HG03342 (cell line): ENCODE measurements at regions not wholly inside any gene's neighbourhood (a gene's known extent, or its start where the extent isn't known, plus 50 kb on each side); places are given as distances from the start of the nearest gene placed in this dataset.

Experiments used
- ATAC-seq: cut with Tn5 transposase; IDR thresholded peaks from one replicate; pipeline ENCODE4 v1.9.1; 2021; ENCODE audit warnings: mild to moderate bottlenecking, moderate library complexity; ENCODE audit not compliant: unreplicated experiment

GRCh38 chr11:127274328-127274676 is 273.7 kb upstream of the KIRREL3 start:
- no peak for ATAC-seq

- ATAC-seq = no peak
Observed at GRCh38 chr11:127273593-127274327, 273.2 kb upstream of the KIRREL3 start.

GRCh38 chr11:127270851-127271250 is 270.3 kb upstream of the KIRREL3 start:
- no peak for ATAC-seq

- no peak for ATAC-seq
Observed at GRCh38 chr11:127269911-127270310, 269.3 kb upstream of the KIRREL3 start.

- no peak for ATAC-seq
Observed at GRCh38 chr11:127268932-127269331, 268.4 kb upstream of the KIRREL3 start.

- no peak for ATAC-seq
Observed at GRCh38 chr11:127268521-127268920, 268.0 kb upstream of the KIRREL3 start.

- ATAC-seq = no peak
Observed at GRCh38 chr11:127259102-127259501, 258.5 kb upstream of the KIRREL3 start.

GRCh38 chr11:127255209-127255608 is 254.6 kb upstream of the KIRREL3 start:
- ATAC-seq = no peak

GRCh38 chr11:127252321-127252720 is 251.8 kb upstream of the KIRREL3 start:
- ATAC-seq = peak; percentile 51

- no peak for ATAC-seq
Observed at GRCh38 chr11:127249576-127249975, 249.0 kb upstream of the KIRREL3 start.

- ATAC-seq = no peak
Observed at GRCh38 chr11:127248476-127248875, 247.9 kb upstream of the KIRREL3 start.

GRCh38 chr11:127247261-127247851 is 246.8 kb upstream of the KIRREL3 start:
- ATAC-seq = no peak

GRCh38 chr11:127242676-127243075 is 242.1 kb upstream of the KIRREL3 start:
- ATAC-seq = no peak

- no peak for ATAC-seq
Observed at GRCh38 chr11:127238321-127238720, 237.8 kb upstream of the KIRREL3 start.

- ATAC-seq = no peak
Observed at GRCh38 chr11:127236776-127237175, 236.2 kb upstream of the KIRREL3 start.

GRCh38 chr11:127233998-127234397 is 233.4 kb upstream of the KIRREL3 start:
- ATAC-seq = no peak

- no peak for ATAC-seq
Observed at GRCh38 chr11:127230392-127230791, 229.8 kb upstream of the KIRREL3 start.

- ATAC-seq = no peak
Observed at GRCh38 chr11:127226949-127227348, 226.4 kb upstream of the KIRREL3 start.

GRCh38 chr11:127226380-127226779 is 225.8 kb upstream of the KIRREL3 start:
- ATAC-seq = no peak

GRCh38 chr11:127225619-127226018 is 225.0 kb upstream of the KIRREL3 start:
- ATAC-seq = no peak

- ATAC-seq = no peak
Observed at GRCh38 chr11:127224276-127224675, 223.7 kb upstream of the KIRREL3 start.

GRCh38 chr11:127223633-127224032 is 223.1 kb upstream of the KIRREL3 start:
- no peak for ATAC-seq

GRCh38 chr11:127223026-127223425 is 222.5 kb upstream of the KIRREL3 start:
- ATAC-seq = no peak
